HG03558 (cell line): ENCODE measurements at regions not wholly inside any gene's neighbourhood (a gene's known extent, or its start where the extent isn't known, plus 50 kb on each side); places are given as distances from the start of the nearest gene placed in this dataset.
A peak's percentile ranks its signal among the peaks of the same experiment; 100 is the strongest.

Source experiments
- ATAC-seq: cut with Tn5 transposase; IDR thresholded peaks from one replicate; pipeline ENCODE4 v1.9.1; 2021; ENCODE audit warnings: moderate number of reproducible peaks; ENCODE audit not compliant: unreplicated experiment; ENCODE audit errors: extremely low read depth

GRCh38 chr7:84364708-84365107 lies 170.1 kb upstream of the SEMA3A start:
- no peak for ATAC-seq

DNA sequence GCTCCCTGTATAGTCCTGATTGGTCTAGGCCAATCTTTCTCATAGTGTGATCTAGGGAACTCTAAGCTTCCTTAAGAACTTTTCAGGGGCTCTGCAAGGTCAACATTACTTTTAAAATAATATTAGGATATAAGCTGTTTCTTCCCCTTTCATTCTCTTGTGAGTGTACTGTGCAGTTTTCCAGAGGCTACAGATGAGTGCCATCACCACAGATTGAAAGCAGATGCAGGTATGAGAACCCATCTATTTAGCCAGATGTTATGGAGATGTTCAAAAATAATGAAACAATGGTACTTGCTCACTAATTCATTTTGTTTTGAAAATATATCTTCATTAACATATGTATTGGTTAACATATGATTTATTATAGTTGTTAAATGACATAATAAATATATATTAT lies 169.2 kb upstream of the SEMA3A start:
- ATAC-seq: no peak

- no peak for ATAC-seq
These were observed 168.2 kb upstream of the SEMA3A start for GRCh38 chr7:84362828-84363227.

DNA sequence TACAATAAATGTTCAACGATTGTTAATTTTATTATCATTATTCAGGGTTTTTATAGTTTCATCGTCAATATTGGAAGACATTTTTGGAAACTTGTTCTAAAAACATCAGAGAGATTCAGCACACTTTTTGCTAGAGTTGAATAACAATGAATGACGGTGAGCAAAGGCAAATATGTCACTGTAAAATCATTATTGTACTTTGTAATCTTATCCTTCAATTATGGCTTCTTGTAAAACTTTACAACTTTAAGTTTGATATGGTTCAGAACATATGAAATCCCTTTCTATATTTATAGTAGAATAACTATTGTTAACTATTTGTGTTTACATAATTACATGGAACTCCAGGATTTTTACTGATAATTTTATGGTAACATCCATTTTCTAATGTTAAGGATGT lies 167.8 kb upstream of the SEMA3A start:
- ATAC-seq: no peak

GRCh38 chr7:84354866-84355265 lies 160.3 kb upstream of the SEMA3A start:
- ATAC-seq: no peak

DNA sequence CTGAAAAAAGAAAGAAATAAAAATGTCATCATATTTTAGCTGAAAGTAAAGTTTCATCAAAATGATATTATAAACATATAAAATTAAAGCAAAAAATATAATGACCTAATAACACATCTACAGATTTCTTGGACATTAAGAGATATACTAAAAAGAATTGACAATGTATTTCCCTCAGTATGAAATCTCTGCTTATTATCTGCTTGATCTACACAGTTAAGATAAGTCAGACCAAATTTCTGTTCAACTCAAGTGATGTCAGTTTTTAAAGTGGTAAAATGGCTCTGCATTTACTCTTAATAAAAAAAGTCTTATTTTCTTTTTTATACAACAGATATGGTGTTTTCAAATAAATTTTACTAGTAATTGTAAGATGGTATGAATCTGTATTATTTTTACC lies 159.4 kb upstream of the SEMA3A start:
- ATAC-seq: no peak

GRCh38 chr7:84339306-84339705 lies 144.7 kb upstream of the SEMA3A start:
- ATAC-seq: no peak

GRCh38 chr7:84337429-84337828 lies 142.8 kb upstream of the SEMA3A start:
- no peak for ATAC-seq

GRCh38 chr7:84336766-84337165 lies 142.2 kb upstream of the SEMA3A start:
- ATAC-seq: no peak

- ATAC-seq: peak; percentile 74
These were observed 141.7 kb upstream of the SEMA3A start for GRCh38 chr7:84336303-84336702.

DNA sequence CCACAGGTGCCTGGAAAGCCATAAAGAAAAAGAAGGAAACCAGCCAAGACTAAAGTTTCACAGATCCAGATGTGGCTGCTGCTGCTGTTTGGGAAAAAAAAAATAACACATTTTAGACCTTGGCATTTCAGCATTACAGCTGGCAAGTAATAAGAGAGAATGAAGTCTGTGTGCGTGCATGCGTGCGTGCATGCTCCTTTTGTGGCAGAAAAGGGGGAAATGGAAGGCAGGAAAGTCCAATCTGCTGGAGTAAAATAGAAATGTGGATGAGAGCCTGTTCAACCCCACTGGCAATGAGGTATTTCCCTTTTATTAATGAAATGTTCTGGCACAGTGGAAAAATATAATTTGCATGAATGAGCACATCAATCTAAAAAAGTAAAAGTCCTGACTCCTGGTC lies 137.0 kb upstream of the SEMA3A start:
- no peak for ATAC-seq

DNA sequence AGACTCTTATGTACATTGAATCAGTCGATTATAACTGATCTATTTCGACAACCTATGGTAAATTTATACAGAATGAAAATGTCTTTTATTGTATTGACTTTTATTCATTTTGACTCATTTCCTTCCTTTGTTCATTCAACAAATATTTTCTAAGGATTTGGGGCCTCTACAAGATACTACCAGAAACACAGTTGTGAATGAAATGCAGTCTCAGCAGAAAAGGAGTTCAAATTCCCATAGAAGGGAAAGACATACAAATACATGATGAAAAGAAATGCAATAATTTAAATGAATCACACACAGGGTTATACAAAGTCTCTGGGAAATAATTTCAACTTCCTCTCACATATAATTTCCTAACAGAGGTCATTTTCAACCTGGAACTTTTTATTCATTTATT lies 134.0 kb upstream of the SEMA3A start:
- no peak for ATAC-seq

DNA sequence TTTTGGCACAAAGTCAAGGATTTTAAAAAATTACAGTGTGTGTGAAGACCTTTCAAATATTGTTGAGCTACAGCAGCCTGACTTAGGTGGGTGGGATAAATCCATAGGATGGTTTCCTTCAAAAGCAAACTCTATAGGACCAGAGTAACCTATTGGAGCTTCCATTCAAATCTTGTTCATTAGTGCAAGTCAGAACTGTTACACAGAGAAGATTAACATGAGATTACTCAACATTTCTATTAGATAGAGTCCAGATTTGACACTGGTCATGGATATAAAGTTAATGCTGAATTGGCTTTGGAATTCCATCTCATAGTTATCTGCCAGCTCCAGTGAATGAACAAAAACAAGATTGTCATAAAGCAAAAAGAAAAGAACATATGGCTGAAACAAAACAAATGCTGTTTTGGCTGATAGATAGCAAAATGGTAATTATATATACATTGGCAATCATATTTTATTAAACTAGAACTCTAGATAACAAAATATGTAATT lies 129.6 kb upstream of the SEMA3A start:
- ATAC-seq: no peak

DNA sequence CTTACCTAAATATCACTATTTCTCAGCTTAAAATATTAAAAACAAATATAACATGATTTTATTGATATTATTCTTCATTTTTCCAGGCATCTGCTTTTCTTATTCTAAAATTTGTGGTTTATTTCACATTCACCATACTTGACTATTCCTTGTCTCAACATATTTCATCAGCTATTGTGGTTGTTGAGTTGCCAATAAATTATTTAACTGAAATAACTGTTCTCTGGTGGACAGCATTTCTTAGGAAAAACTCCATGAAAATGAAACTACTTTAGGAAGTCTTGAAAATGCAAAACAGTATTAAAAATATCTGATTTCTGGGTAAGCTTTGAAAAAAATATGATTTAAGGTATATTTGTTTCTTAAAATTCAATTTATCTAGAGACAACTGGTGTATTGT lies 122.9 kb upstream of the SEMA3A start:
- no peak for ATAC-seq

GRCh38 chr7:84314263-84314662 lies 119.7 kb upstream of the SEMA3A start:
- ATAC-seq: no peak

DNA sequence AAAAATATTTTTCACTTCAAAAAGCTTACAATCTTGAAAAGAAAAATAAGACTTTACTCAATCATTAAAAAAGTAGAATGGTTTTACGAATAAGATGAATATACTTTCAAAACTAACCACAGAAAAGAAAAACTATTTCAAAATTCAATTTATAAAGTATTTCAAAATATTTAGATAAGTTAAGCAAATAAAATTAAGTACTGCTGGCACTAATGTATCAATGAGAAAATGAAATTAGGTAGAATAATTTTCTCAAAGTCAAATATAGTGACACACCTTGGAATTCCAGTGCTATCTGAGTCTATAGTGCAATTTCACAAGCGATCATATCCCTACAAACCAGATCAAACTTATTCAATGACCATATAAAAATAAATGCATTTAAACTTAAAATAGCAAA lies 109.8 kb upstream of the SEMA3A start:
- no peak for ATAC-seq

- ATAC-seq: no peak
These were observed 108.4 kb upstream of the SEMA3A start for GRCh38 chr7:84302949-84303348.

GRCh38 chr7:84297616-84298015 lies 103.0 kb upstream of the SEMA3A start:
- no peak for ATAC-seq

DNA sequence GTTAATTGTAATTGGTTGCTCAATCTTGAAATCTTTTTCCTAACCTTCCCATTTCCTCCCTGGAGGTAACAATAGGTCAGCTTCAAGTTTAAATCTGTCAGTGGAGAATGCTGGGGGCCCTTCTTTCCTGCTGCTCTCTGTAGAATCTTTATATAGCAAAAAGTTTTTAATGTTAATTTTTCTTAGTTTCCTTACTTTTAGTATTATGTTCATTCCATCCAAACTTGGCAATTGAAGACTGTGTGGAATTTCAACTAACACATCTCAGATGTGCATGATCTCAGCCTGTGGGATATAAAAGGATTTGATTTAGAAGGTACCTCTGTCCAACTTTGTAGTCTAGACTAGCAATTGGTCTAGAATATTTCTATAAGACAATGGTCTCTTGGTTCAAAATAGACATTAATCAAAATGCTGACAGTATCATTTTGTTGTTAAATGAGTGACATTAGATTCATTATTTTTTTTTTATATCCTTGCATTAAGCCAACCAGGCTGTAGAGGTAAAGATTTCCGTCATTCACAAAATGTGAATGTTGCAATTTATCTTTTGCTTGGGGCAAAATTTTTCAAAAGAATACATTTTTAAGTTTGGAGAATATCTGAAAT lies 100.4 kb upstream of the SEMA3A start:
- no peak for ATAC-seq

DNA sequence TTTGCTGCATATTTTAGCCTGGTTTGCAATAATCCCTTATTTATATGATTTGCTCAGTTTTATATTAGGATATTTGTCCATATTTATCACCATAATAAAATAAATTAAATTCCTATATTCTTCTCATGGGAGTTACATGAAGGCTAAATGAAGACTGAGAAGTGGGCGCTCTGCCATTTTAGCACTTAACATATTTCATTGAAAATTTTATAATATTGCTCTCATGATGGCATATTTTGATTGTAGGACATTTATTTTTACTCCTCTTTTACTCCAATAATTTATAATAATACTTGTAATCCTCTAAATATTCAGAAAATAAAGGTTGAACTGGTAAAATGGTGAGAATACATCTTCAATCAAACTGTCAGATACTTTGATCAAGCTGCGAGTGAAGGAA lies 99.8 kb upstream of the SEMA3A start:
- ATAC-seq: no peak

GRCh38 chr7:84291756-84292155 lies 97.2 kb upstream of the SEMA3A start:
- ATAC-seq: no peak

DNA sequence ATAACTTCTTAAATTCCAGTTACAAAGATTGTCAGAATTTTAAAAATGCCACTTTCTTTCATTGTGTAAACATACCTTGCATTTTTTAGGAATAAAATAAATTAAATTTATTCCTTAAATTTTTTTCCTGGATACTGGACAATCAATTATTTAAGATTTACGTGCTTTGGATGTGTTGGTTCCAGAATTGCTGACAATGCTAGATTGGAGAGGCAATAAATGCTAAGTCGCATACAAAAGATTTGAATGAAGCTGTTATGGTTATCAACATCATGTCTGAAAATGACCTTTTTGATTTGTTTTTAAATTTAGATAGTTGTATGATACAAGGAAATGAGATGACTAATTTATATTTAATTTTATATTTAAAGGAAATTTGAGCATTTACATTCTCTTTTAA lies 89.2 kb upstream of the SEMA3A start:
- no peak for ATAC-seq

- no peak for ATAC-seq
These were observed 86.9 kb upstream of the SEMA3A start for GRCh38 chr7:84281518-84281917.
